DOHH2 (cell line): ENCODE measurements at regions not wholly inside any gene's neighbourhood (a gene's known extent, or its start where the extent isn't known, plus 50 kb on each side); places are given as distances from the start of the nearest gene placed in this dataset.

Source experiments
- CTCF ChIP-seq: fragments of 200-600 bp; sonication (generic); IDR thresholded peaks from one replicate; pipeline ENCODE4 v1.5.1; 2014; ENCODE audit warnings: antibody characterized with exemption, mild to moderate bottlenecking, low read depth, low read length; ENCODE audit not compliant: poor library complexity, severe bottlenecking
- EZH2phosphoT487 ChIP-seq: fragments of 200-600 bp; sonication (generic); IDR thresholded peaks from 2 replicates; pipeline ENCODE4 v1.6.1; 2017; ENCODE audit warnings: borderline replicate concordance, mild to moderate bottlenecking, antibody characterized with exemption, low read length, moderate library complexity, mixed read lengths

DNA sequence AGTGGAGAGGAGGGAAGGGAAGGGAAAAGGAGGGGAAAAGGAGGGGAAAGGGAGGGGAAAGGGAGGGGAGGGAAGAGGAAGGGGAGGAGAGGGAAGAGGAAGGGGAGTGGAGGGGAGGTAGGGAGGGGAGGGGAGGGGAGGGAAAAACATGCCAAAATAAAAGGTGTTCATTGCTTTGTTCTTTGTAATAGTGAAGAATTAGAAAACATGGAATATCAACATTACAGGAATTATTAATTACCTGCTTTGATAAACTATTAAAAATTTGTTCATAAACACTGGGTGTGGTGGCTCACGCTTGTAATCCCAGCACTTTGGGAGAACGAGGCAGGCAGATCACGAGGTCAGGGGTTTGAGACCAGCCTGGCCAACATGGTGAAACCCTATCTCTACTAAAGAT lies 579.2 kb downstream of the MED13L start:
- TF ChIP-seq CTCF (no peak), EZH2phosphoT487 (no peak)
